ENCODE measurements at regions not wholly inside any gene's neighbourhood (a gene's known extent, or its start where the extent isn't known, plus 50 kb on each side); places are given as distances from the start of the nearest gene placed in this dataset.

GRCh38 chr7:69428089-69428488 lies 170.2 kb upstream of the AUTS2 start:
- no peak for TF ChIP-seq CTCF (IDR thresholded peaks at IDR 0.05; ENCODE audit: low read depth, low read length, poor library complexity, severe bottlenecking)
- TF ChIP-seq EZH2phosphoT487 (IDR thresholded peaks at IDR 0.05; ENCODE audit: borderline replicate concordance, low read length), result no peak

Measured in DOHH2 (cell line).